ENCODE measurements at regions not wholly inside any gene's neighbourhood (a gene's known extent, or its start where the extent isn't known, plus 50 kb on each side); places are given as distances from the start of the nearest gene placed in this dataset.

- TF ChIP-seq CTCF (IDR thresholded peaks at IDR 0.05): no peak
- TF ChIP-seq POLR2A (IDR thresholded peaks at IDR 0.05): no peak
Measured at GRCh38 chr14:36465178-36465577, 54.9 kb downstream of the NKX2-1 start.

Measured in esophagus squamous epithelium (tissue), 4 donors.